ENCODE measurements at regions not wholly inside any gene's neighbourhood (a gene's known extent, or its start where the extent isn't known, plus 50 kb on each side); places are given as distances from the start of the nearest gene placed in this dataset.

- TF ChIP-seq, protein P1, sequence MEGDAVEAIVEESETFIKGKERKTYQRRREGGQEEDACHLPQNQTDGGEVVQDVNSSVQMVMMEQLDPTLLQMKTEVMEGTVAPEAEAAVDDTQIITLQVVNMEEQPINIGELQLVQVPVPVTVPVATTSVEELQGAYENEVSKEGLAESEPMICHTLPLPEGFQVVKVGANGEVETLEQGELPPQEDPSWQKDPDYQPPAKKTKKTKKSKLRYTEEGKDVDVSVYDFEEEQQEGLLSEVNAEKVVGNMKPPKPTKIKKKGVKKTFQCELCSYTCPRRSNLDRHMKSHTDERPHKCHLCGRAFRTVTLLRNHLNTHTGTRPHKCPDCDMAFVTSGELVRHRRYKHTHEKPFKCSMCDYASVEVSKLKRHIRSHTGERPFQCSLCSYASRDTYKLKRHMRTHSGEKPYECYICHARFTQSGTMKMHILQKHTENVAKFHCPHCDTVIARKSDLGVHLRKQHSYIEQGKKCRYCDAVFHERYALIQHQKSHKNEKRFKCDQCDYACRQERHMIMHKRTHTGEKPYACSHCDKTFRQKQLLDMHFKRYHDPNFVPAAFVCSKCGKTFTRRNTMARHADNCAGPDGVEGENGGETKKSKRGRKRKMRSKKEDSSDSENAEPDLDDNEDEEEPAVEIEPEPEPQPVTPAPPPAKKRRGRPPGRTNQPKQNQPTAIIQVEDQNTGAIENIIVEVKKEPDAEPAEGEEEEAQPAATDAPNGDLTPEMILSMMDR (IDR thresholded peaks at IDR 0.05), result no peak
- TF ChIP-seq POLR2AphosphoS5 (IDR thresholded peaks at IDR 0.05) (no peak), POLR2A (IDR thresholded peaks at IDR 0.05) (no peak), EP300 (IDR thresholded peaks at IDR 0.05) (no peak)
These were observed 455.5 kb upstream of the FAM241A start for GRCh38 chr4:111689731-111690130.
